ENCODE measurements at regions not wholly inside any gene's neighbourhood (a gene's known extent, or its start where the extent isn't known, plus 50 kb on each side); places are given as distances from the start of the nearest gene placed in this dataset.

DNA sequence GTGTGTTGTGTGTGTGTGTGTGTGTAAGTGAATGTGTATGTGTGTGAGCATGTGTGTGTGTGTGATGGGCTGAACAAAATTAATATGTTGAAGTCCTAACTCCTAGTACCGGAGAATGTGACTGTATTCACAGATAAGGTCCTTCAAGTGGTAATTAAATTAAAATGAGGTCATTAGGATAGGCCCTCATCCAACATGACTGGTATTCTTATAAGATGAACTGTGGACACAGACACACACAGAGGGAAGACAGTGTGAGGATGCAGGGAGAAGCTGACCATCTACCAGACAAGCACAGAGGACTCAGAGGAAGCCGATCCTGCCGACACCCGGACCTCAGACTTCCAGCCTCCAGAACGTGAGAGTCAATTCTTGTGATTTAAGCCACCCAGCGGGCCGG lies 91.2 kb upstream of the PGBD5 start:
- H3K36me3 ChIP-seq (ENCODE audit: insufficient read depth): no peaks in the 10 kb centered on the region
- H3K4me1 ChIP-seq (ENCODE audit: insufficient read depth): no peaks in the 10 kb centered on the region
- no peak for DNase-seq (ENCODE audit: extremely low spot score)
- WGBS: 76% methylated on average over 7 of the region's 7 CpGs
- H3K27ac ChIP-seq (ENCODE audit: low read depth): no peak overlapping the region
- H3K4me3 ChIP-seq (ENCODE audit: low read depth, low read length): no peak overlapping the region

DNA sequence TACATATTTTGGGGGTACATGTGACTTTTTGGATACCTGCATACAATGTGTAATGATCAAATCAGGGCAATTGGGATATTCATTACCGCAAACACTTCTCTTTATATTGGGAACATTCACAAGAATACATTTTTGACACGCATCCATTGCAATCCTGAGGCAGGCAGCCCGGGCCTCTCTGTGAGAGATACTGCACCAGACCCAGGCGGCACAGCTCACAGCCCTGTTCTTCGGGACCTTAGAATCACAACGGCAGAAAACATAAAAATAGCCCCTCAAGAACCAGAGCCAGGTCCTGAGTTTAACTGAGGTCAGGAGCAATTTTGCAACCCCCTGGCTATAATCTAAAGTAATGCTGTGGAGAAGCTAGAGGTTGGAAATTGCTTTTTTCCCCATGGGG lies 90.8 kb upstream of the PGBD5 start:
- Histone ChIP-seq H3K27ac (ENCODE audit: low read depth) (no peak overlapping the region), H3K4me1 (ENCODE audit: insufficient read depth) (no peaks in the 10 kb centered on the region), H3K36me3 (ENCODE audit: insufficient read depth) (no peaks in the 10 kb centered on the region), H3K4me3 (ENCODE audit: low read depth, low read length) (no peak overlapping the region)
- no peak for DNase-seq (ENCODE audit: extremely low spot score)
- 81% methylated on average over 6 of the region's 6 CpGs for WGBS

DNA sequence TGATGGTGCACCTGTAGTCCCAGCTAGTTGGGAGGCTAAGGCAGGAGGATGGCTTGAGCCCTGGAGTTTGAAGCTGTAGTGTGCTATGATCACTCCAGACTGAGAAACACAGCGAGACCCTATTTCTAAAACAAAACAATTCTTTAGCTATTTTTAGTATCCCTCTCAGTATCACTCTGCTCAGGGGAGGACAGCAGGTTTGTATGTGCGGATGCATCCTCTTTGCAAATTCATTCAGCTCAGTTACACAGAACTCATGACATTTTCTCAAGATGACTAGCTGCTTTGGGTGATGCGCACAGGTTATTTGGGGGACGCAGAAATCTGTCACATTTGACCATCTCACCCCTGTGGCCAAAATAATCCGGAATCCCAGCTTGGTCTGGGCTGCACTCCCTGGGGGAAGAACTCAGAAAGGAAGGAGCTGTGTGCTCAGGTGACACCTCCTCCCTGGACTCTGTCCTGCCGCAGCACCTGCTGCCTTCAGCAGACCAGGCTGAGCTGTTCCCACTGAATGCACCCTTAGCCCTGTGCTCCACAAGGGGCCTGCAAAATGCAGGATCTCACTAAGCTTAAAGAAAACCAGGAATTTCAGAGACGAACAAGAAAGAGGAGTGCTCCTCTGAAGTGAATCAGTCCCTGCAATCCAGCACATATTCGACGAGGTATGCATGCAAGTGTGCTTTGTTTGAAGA lies 89.5 kb upstream of the PGBD5 start:
- no peak for DNase-seq (ENCODE audit: extremely low spot score)
- Histone ChIP-seq H3K4me3 (ENCODE audit: low read depth, low read length) (no peak overlapping the region), H3K4me1 (ENCODE audit: insufficient read depth) (no peaks in the 10 kb centered on the region), H3K27ac (ENCODE audit: low read depth) (no peak overlapping the region), H3K36me3 (ENCODE audit: insufficient read depth) (no peaks in the 10 kb centered on the region)
- 56% methylated on average over 9 of the region's 9 CpGs for WGBS

DNA sequence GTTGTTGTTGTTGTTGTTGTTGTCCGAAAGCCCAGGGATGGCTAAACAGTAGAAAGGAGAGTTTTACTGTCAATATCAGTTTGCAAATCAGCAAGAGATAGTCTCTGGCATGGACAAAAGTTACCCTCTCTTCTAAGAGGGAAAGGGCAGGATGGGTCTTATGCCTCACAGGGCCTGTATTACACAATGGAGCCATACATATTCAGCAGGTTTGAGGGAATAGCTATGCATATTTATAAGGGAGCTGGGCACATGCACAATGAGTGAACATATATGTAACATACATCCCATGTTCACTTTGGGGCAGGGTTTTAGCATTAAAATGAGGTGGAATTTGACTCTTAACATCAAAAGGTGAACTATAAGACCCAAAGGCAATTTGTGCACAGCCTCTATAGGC lies 84.4 kb upstream of the PGBD5 start:
- Histone ChIP-seq H3K27ac (ENCODE audit: low read depth) (no peak overlapping the region), H3K4me1 (ENCODE audit: insufficient read depth) (no peaks in the 10 kb centered on the region), H3K4me3 (ENCODE audit: low read depth, low read length) (no peak overlapping the region), H3K36me3 (ENCODE audit: insufficient read depth) (no peaks in the 10 kb centered on the region)
- 87% methylated on average over 1 of the region's 1 CpG for WGBS
- DNase-seq (ENCODE audit: extremely low spot score): no peak

DNA sequence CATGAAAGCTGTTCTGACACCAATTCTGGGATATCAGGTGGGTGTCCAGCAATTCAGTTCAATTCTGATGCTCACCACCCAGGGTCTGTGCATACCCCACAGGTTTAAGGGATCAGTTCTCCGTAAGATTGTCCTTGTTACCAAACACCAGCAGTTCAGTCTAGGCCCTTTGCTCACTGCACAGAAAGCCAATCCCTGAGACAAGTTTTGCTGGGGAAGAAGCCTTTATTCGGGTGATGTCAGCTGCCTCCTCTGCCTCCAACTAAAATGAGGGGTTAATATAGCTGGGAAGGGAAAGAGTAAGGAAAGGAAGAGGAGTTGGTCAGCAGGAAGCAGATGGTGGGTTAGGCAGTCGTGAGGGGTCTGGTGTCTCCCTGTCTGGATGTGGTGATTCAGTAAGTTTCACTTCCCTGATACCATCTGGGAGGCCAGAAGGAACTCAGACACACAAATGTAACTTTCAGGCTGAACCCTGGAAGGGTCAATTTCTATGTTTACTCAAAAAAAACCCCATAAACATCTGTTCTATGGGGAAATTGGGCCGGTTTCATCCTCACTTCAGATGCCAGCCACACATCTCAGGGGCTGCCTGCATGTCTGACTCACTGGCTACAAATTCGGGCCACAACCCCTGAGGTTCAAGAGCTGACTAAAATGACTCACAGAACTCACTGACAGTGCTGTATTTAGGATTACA lies 83.3 kb upstream of the PGBD5 start:
- Histone ChIP-seq H3K27ac (ENCODE audit: low read depth) (no peak overlapping the region), H3K4me3 (ENCODE audit: low read depth, low read length) (no peak overlapping the region), H3K36me3 (ENCODE audit: insufficient read depth) (no peaks in the 10 kb centered on the region), H3K4me1 (ENCODE audit: insufficient read depth) (no peaks in the 10 kb centered on the region)
- no peak for DNase-seq (ENCODE audit: extremely low spot score)
- WGBS: 52% methylated on average over 5 of the region's 5 CpGs

- WGBS: 27% methylated on average over 8 of the region's 8 CpGs
- no peak overlapping the region for H3K27ac ChIP-seq (ENCODE audit: low read depth)
- no peak overlapping the region for H3K4me3 ChIP-seq (ENCODE audit: low read depth, low read length)
- no peaks in the 10 kb centered on the region for H3K4me1 ChIP-seq (ENCODE audit: insufficient read depth)
- H3K36me3 ChIP-seq (ENCODE audit: insufficient read depth): no peaks in the 10 kb centered on the region
- no peak for DNase-seq (ENCODE audit: extremely low spot score)
Measured at GRCh38 chr1:230507666-230508402, 81.7 kb upstream of the PGBD5 start.

DNA sequence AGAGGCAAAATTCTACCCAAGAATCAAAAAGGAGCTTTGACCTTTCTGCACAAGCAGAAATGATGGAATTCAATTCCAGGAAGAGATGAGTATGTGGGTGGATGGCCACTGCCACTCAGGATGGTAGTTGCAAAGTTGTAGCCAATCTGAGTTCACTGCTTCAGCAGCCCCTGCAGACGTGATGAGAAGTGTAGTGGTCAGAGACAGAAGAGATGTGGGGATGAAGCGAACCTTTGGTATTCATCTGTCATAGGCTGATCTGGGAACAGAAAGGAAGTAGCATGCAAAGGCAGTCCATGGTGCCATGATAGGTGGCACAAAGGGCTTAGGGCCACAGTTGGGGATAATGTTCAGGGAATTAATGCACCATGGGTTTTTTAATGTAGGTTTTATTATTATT lies 81.1 kb upstream of the PGBD5 start:
- Histone ChIP-seq H3K27ac (ENCODE audit: low read depth) (no peak overlapping the region), H3K4me1 (ENCODE audit: insufficient read depth) (no peaks in the 10 kb centered on the region), H3K36me3 (ENCODE audit: insufficient read depth) (no peaks in the 10 kb centered on the region), H3K4me3 (ENCODE audit: low read depth, low read length) (no peak overlapping the region)
- 84% methylated on average over 2 of the region's 2 CpGs for WGBS
- no peak for DNase-seq (ENCODE audit: extremely low spot score)

GRCh38 chr1:230506451-230506850 lies 80.3 kb upstream of the PGBD5 start:
- no peak for DNase-seq (ENCODE audit: extremely low spot score)
- Histone ChIP-seq H3K27ac (ENCODE audit: low read depth) (no peak overlapping the region), H3K4me3 (ENCODE audit: low read depth, low read length) (no peak overlapping the region), H3K36me3 (ENCODE audit: insufficient read depth) (no peaks in the 10 kb centered on the region), H3K4me1 (ENCODE audit: insufficient read depth) (no peaks in the 10 kb centered on the region)
- 48% methylated on average over 3 of the region's 3 CpGs for WGBS

GRCh38 chr1:230504310-230504709 lies 78.2 kb upstream of the PGBD5 start:
- no peaks in the 10 kb centered on the region for H3K4me1 ChIP-seq (ENCODE audit: insufficient read depth)
- H3K4me3 ChIP-seq (ENCODE audit: low read depth, low read length): no peak overlapping the region
- 74% methylated on average over 6 of the region's 6 CpGs for WGBS
- H3K27ac ChIP-seq (ENCODE audit: low read depth): no peak overlapping the region
- no peaks in the 10 kb centered on the region for H3K36me3 ChIP-seq (ENCODE audit: insufficient read depth)
- no peak for DNase-seq (ENCODE audit: extremely low spot score)

DNA sequence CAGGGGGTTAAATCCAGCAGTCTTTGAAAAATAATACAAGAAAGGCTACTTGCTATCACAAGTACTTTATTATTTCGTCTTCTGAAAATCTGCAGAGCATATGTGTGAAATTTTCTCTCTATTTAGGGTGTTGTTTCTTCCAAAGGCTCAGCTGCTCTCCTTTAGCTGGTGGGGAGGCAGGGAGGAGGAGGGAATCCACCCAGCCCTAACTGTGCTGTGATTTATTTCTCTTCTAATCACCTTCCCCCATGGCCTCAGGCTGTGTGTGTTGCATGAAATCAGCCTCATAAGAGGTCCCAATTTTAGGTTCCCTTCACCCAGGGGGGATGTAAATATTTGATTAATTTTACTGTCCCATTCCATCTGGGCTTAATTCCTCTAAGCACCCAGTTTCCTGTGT lies 77.6 kb upstream of the PGBD5 start:
- Histone ChIP-seq H3K27ac (ENCODE audit: low read depth) (no peak overlapping the region), H3K36me3 (ENCODE audit: insufficient read depth) (no peaks in the 10 kb centered on the region), H3K4me1 (ENCODE audit: insufficient read depth) (no peaks in the 10 kb centered on the region), H3K4me3 (ENCODE audit: low read depth, low read length) (no peak overlapping the region)
- 65% methylated on average over 1 of the region's 1 CpG for WGBS
- DNase-seq (ENCODE audit: extremely low spot score): no peak

GRCh38 chr1:230502996-230503395 lies 76.9 kb upstream of the PGBD5 start:
- WGBS: 71% methylated on average over 2 of the region's 2 CpGs
- DNase-seq (ENCODE audit: extremely low spot score): no peak
- Histone ChIP-seq H3K27ac (ENCODE audit: low read depth) (no peak overlapping the region), H3K36me3 (ENCODE audit: insufficient read depth) (no peaks in the 10 kb centered on the region), H3K4me1 (ENCODE audit: insufficient read depth) (no peaks in the 10 kb centered on the region), H3K4me3 (ENCODE audit: low read depth, low read length) (no peak overlapping the region)

DNA sequence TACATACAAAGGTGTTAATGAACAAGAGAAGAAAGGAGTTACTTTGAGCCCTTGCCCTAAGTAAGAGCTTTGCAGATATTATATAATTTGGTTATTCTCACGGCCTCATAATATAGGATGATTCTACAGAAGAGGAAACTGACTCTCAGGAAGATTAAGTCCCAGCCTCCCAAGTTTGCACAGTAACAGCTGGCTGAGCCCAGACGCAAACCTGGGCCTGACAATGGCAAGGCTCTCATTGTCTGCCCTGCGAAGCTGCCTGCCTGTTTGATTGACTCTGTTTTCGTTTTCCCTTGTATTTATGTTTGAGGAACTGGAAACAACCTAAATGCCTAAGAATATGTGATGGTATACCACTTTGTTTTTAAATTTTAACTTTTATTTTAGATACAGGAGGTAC lies 76.2 kb upstream of the PGBD5 start:
- 71% methylated on average over 4 of the region's 4 CpGs for WGBS
- DNase-seq (ENCODE audit: extremely low spot score): no peak
- Histone ChIP-seq H3K4me3 (ENCODE audit: low read depth, low read length) (no peak overlapping the region), H3K36me3 (ENCODE audit: insufficient read depth) (no peaks in the 10 kb centered on the region), H3K4me1 (ENCODE audit: insufficient read depth) (no peaks in the 10 kb centered on the region), H3K27ac (ENCODE audit: low read depth) (no peak overlapping the region)

DNA sequence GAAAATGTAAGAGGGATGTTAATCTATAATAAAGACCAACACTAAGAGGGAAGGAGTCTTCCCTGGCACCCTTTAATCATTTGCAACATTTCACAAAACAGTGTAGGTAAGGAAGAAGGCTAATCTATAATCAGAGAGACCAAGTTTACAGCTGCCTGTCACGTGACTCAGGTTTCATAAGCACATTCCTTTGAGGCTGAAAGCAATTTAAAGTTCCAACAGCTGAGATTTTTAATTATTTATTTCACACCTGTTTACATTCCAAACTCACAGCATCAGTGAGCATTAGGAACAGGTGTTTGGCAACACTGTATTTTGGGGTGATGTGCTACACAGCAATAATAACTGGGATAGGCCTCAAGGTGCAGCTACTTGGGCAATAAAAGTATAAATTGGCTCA lies 75.7 kb upstream of the PGBD5 start:
- Histone ChIP-seq H3K36me3 (ENCODE audit: insufficient read depth) (no peaks in the 10 kb centered on the region), H3K4me1 (ENCODE audit: insufficient read depth) (no peaks in the 10 kb centered on the region), H3K27ac (ENCODE audit: low read depth) (no peak overlapping the region), H3K4me3 (ENCODE audit: low read depth, low read length) (no peak overlapping the region)
- 45% methylated on average over 1 of the region's 1 CpG for WGBS
- DNase-seq (ENCODE audit: extremely low spot score): no peak

DNA sequence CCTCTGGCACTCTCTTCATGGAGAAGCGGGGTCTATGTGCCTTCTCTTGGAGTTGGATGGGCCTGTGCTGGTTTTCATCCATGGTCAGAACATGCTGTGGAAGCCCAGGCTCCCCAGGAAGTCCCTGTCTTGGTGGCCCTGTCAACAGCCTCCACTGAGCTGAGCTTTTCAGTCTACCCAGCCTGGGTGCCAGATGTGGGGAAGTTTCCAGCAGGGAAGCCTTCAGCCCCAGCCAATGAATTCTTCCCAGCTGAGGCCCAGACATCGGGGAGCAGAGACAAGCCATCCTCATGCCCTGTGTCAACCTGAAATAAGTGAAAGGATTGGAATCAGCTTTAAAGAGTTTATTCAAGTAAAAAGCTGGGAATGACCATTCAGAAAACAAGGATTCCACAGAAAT lies 75.1 kb upstream of the PGBD5 start:
- DNase-seq (ENCODE audit: extremely low spot score): no peak
- Histone ChIP-seq H3K36me3 (ENCODE audit: insufficient read depth) (no peaks in the 10 kb centered on the region), H3K4me1 (ENCODE audit: insufficient read depth) (no peaks in the 10 kb centered on the region), H3K27ac (ENCODE audit: low read depth) (no peak overlapping the region), H3K4me3 (ENCODE audit: low read depth, low read length) (no peak overlapping the region)
- WGBS: 70% methylated on average over 2 of the region's 2 CpGs
